Nephron progenitor cell (in vitro differentiated cells): ENCODE measurements at regions not wholly inside any gene's neighbourhood (a gene's known extent, or its start where the extent isn't known, plus 50 kb on each side); places are given as distances from the start of the nearest gene placed in this dataset.

Experiments used
- DNase-seq: peaks from one replicate; pipeline ENCODE4 v3.0.0; 2021
- H3K27ac Mint-ChIP-seq: 2 replicates; pipeline ENCODE4 v1.8.0; 2021; ENCODE audit warnings: mild to moderate bottlenecking, moderate library complexity, mixed read lengths
- H3K27me3 Mint-ChIP-seq: 2 replicates; pipeline ENCODE4 v1.8.0; 2021; ENCODE audit warnings: mild to moderate bottlenecking, low read depth, mixed read lengths; ENCODE audit not compliant: poor library complexity
- H3K36me3 Mint-ChIP-seq: 2 replicates; pipeline ENCODE4 v1.8.0; 2021; ENCODE audit warnings: low read depth, mixed read lengths
- H3K4me1 Mint-ChIP-seq: 2 replicates; pipeline ENCODE4 v1.8.0; 2021; ENCODE audit warnings: mixed read lengths
- H3K4me3 Mint-ChIP-seq: 2 replicates; pipeline ENCODE4 v1.8.0; 2021; ENCODE audit warnings: mild to moderate bottlenecking, moderate library complexity, mixed read lengths
- H3K9me3 Mint-ChIP-seq: 2 replicates; pipeline ENCODE4 v1.8.0; 2021; ENCODE audit warnings: mild to moderate bottlenecking, moderate library complexity, mixed read lengths
- CTCF ChIP-seq: fragments of 200-600 bp; sonication (generic); IDR thresholded peaks from 2 replicates; pipeline ENCODE4 v1.5.0; 2021; ENCODE audit warnings: antibody characterized with exemption

- no peak for TF ChIP-seq CTCF
- H3K27ac Mint-ChIP-seq: no peak overlapping the region
Observed at GRCh38 chr2:63658176-63658968, 69.6 kb downstream of the MDH1 start.

DNA sequence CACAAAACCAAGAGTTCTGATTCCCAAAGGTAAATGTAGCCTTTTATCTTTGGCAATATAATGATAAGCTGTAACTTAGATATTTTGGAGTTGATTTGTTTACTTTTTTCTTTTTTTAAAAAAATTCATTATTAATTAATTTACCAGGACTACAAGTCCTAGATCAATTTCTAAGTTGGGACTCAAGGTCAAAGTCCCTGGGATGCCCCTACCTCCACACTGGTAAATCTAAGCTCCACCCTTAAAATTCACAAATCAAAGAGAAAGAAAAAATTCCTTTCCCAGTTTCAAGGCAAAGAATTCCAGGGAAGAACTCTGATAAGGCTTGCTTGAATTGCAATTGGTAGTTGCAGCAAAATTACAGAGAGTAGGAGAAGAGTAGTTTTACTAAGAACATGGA lies 71.3 kb downstream of the MDH1 start:
- Mint-ChIP-seq H3K4me1 (no peaks in the 10 kb centered on the region), H3K27me3 (no peaks in the 10 kb centered on the region), H3K27ac (no peak overlapping the region)

More at GRCh38 chr2:63658176-63658968, 69.6 kb downstream of the MDH1 start:
- DNase-seq: no peak
- Mint-ChIP-seq H3K4me1 (no peaks in the 10 kb centered on the region), H3K36me3 (no peaks in the 10 kb centered on the region), H3K4me3 (no peak overlapping the region), H3K9me3 (peaks cover 6% of the 10 kb centered on the region), H3K27me3 (no peaks in the 10 kb centered on the region)

GRCh38 chr2:63661076-63661475 lies 72.3 kb downstream of the MDH1 start:
- no peaks in the 10 kb centered on the region for H3K27me3 Mint-ChIP-seq

More for the DNA sequence above, 71.3 kb downstream of the MDH1 start:
- no peak for DNase-seq
- H3K9me3 Mint-ChIP-seq: peaks cover 6% of the 10 kb centered on the region
- TF ChIP-seq CTCF: no peak
- H3K4me3 Mint-ChIP-seq: no peak overlapping the region
- no peaks in the 10 kb centered on the region for H3K36me3 Mint-ChIP-seq

DNA sequence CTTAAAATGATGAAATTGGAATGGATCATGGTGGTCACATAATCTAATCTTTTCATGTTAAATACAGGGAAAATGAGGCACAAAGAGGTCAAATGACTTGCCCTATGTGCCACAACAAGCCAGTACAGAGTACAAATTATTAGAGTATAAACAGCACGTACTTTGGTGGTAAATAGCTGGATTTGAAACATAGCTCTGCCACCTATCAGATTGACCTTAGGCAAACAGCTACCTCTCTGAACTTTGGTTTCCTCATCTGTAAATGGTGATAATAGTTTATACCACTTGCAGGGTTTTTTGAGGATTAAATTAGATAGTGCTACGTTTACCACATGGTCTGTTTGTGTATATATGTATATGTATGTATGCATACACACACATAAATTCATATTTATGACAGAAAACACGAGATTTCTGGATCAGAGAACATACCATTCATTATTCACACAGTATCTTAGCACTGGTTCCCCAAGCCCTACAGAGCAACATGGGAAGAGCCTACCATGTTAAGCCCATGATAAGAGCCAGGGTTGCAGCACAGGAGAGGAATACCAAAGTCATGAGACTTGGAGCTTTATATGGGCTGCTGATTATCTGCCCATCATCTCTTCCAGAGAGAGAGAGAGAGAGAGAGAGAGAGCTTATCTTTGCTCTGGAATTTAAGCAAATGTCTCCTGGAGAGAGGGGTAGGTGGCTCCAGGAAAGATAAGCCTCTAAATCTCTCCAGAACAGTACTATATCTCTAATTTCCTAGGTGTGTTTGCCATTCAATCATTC lies 73.5 kb downstream of the MDH1 start:
- no peak for DNase-seq
- Mint-ChIP-seq H3K4me3 (no peak overlapping the region), H3K36me3 (no peaks in the 10 kb centered on the region), H3K9me3 (no peaks in the 10 kb centered on the region), H3K27ac (no peak overlapping the region), H3K4me1 (peaks cover 5% of the 10 kb centered on the region), H3K27me3 (no peaks in the 10 kb centered on the region)
- TF ChIP-seq CTCF: no peak

More at GRCh38 chr2:63661076-63661475, 72.3 kb downstream of the MDH1 start:
- peaks cover 6% of the 10 kb centered on the region for H3K9me3 Mint-ChIP-seq
- H3K36me3 Mint-ChIP-seq: no peaks in the 10 kb centered on the region
- no peak for DNase-seq
- no peak overlapping the region for H3K4me3 Mint-ChIP-seq
- no peaks in the 10 kb centered on the region for H3K4me1 Mint-ChIP-seq
- H3K27ac Mint-ChIP-seq: no peak overlapping the region
- TF ChIP-seq CTCF: no peak

GRCh38 chr2:63663013-63663864 lies 74.5 kb downstream of the MDH1 start:
- peaks cover 5% of the 10 kb centered on the region for H3K4me1 Mint-ChIP-seq
- TF ChIP-seq CTCF: no peak
- no peaks in the 10 kb centered on the region for H3K27me3 Mint-ChIP-seq
- H3K27ac Mint-ChIP-seq: no peak overlapping the region
- no peak overlapping the region for H3K4me3 Mint-ChIP-seq
- H3K36me3 Mint-ChIP-seq: no peaks in the 10 kb centered on the region
- no peak for DNase-seq
- no peaks in the 10 kb centered on the region for H3K9me3 Mint-ChIP-seq
